ENCODE measurements at regions not wholly inside any gene's neighbourhood (a gene's known extent, or its start where the extent isn't known, plus 50 kb on each side); places are given as distances from the start of the nearest gene placed in this dataset.

GRCh38 chr5:174916227-174916626 is 191.8 kb downstream of the MSX2 start:
- no peak for TF ChIP-seq CTCF (conservative IDR thresholded peaks at IDR 0.05; ENCODE audit: low read depth, low read length)
- TF ChIP-seq EZH2 (IDR thresholded peaks at IDR 0.05; ENCODE audit: borderline replicate concordance, low read depth, low read length, poor library complexity, severe bottlenecking), result no peak

Data from A673 (cell line).